Neural cell (in vitro differentiated cells): ENCODE measurements at regions not wholly inside any gene's neighbourhood (a gene's known extent, or its start where the extent isn't known, plus 50 kb on each side); places are given as distances from the start of the nearest gene placed in this dataset.

ENCODE experiments used
- CTCF ChIP-seq: fragments of 450-650 bp; IDR thresholded peaks from 2 replicates; pipeline ENCODE4 v1.5.1; 2014; ENCODE audit warnings: antibody characterized with exemption, mild to moderate bottlenecking, moderate library complexity; ENCODE audit not compliant: poor library complexity, severe bottlenecking
- EP300 ChIP-seq: fragments of 450-650 bp; conservative IDR thresholded peaks from 2 replicates; pipeline ENCODE4 v1.6.1; 2014; ENCODE audit warnings: antibody characterized with exemption, mild to moderate bottlenecking, moderate library complexity; ENCODE audit not compliant: poor library complexity, severe bottlenecking
- EZH2 ChIP-seq: fragments of 200-600, 300-800 bp; shearing (Covaris generic), sonication (generic); IDR thresholded peaks from 2 replicates; pipeline ENCODE4 v1.6.1; 2014; ENCODE audit warnings: antibody characterized with exemption, low read length, borderline replicate concordance, mild to moderate bottlenecking; ENCODE audit not compliant: insufficient read depth, poor library complexity, severe bottlenecking
- POLR2AphosphoS5 ChIP-seq: IDR thresholded peaks from 2 replicates; pipeline ENCODE4 v1.6.1; 2012
- RAD21 ChIP-seq: fragments of 450-650 bp; conservative IDR thresholded peaks from 2 replicates; pipeline ENCODE4 v1.6.1; 2014; ENCODE audit warnings: antibody characterized with exemption, mild to moderate bottlenecking, moderate library complexity
- SMC3 ChIP-seq: fragments of 450-650 bp; conservative IDR thresholded peaks from 2 replicates; pipeline ENCODE4 v1.6.1; 2014; ENCODE audit warnings: antibody characterized with exemption, mild to moderate bottlenecking, moderate library complexity; ENCODE audit not compliant: poor library complexity
- TAF1 ChIP-seq: IDR thresholded peaks from 2 replicates; pipeline ENCODE4 v1.6.1; 2012; ENCODE audit warnings: low read depth
- TF ChIP-seq, protein P1 (sequence below): IDR thresholded peaks from 2 replicates; pipeline ENCODE4 v1.6.1; 2012; ENCODE audit warnings: borderline replicate concordance

- no peak for TF ChIP-seq CTCF
- no peak for TF ChIP-seq EZH2
- TF ChIP-seq POLR2AphosphoS5: no peak
- no peak for TF ChIP-seq TAF1
- TF ChIP-seq EP300: no peak
- TF ChIP-seq SMC3: no peak
- TF ChIP-seq, protein P1, sequence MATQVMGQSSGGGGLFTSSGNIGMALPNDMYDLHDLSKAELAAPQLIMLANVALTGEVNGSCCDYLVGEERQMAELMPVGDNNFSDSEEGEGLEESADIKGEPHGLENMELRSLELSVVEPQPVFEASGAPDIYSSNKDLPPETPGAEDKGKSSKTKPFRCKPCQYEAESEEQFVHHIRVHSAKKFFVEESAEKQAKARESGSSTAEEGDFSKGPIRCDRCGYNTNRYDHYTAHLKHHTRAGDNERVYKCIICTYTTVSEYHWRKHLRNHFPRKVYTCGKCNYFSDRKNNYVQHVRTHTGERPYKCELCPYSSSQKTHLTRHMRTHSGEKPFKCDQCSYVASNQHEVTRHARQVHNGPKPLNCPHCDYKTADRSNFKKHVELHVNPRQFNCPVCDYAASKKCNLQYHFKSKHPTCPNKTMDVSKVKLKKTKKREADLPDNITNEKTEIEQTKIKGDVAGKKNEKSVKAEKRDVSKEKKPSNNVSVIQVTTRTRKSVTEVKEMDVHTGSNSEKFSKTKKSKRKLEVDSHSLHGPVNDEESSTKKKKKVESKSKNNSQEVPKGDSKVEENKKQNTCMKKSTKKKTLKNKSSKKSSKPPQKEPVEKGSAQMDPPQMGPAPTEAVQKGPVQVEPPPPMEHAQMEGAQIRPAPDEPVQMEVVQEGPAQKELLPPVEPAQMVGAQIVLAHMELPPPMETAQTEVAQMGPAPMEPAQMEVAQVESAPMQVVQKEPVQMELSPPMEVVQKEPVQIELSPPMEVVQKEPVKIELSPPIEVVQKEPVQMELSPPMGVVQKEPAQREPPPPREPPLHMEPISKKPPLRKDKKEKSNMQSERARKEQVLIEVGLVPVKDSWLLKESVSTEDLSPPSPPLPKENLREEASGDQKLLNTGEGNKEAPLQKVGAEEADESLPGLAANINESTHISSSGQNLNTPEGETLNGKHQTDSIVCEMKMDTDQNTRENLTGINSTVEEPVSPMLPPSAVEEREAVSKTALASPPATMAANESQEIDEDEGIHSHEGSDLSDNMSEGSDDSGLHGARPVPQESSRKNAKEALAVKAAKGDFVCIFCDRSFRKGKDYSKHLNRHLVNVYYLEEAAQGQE: no peak
- no peak for TF ChIP-seq RAD21
These were observed 1120.5 kb downstream of the ADGRL3 start for GRCh38 chr4:62320612-62321011.
